LNCaP clone FGC (cell line): ENCODE measurements at regions not wholly inside any gene's neighbourhood (a gene's known extent, or its start where the extent isn't known, plus 50 kb on each side); places are given as distances from the start of the nearest gene placed in this dataset.
A peak's percentile ranks its signal among the peaks of the same experiment; 100 is the strongest.

ENCODE experiments used
- DNase-seq: peaks from one replicate; pipeline ENCODE4 v3.0.0-alpha.2; 2011; ENCODE audit warnings: low read depth
- H3K4me3 ChIP-seq: 2 replicates; pipeline ENCODE4 v1.5.1; 2011; ENCODE audit warnings: mild to moderate bottlenecking, low read depth, low read length, control low read depth
- CTCF ChIP-seq: IDR thresholded peaks from 2 replicates; pipeline ENCODE4 v1.5.1; 2012; ENCODE audit warnings: mild to moderate bottlenecking; ENCODE audit not compliant: control insufficient read depth, insufficient read depth; ENCODE audit errors: extremely low read depth

GRCh38 chr10:131464789-131465188 is 153.3 kb upstream of the TCERG1L start:
- TF ChIP-seq CTCF = no peak
- DNase-seq = no peak
- no peak overlapping the region for H3K4me3 ChIP-seq

GRCh38 chr10:131469551-131469950 is 158.0 kb upstream of the TCERG1L start:
- TF ChIP-seq CTCF = no peak
- no peak overlapping the region for H3K4me3 ChIP-seq
- no peak for DNase-seq

- TF ChIP-seq CTCF = no peak
- H3K4me3 ChIP-seq = no peak overlapping the region
- DNase-seq = no peak
Measured at GRCh38 chr10:131473645-131474044, 162.1 kb upstream of the TCERG1L start.

- TF ChIP-seq CTCF = no peak
- H3K4me3 ChIP-seq = no peak overlapping the region
Measured at GRCh38 chr10:131474416-131474815, 162.9 kb upstream of the TCERG1L start.

GRCh38 chr10:131475043-131475442 is 163.5 kb upstream of the TCERG1L start:
- DNase-seq = no peak
- H3K4me3 ChIP-seq = no peak overlapping the region
- TF ChIP-seq CTCF = no peak

More at GRCh38 chr10:131474416-131474815, 162.9 kb upstream of the TCERG1L start:
- no peak for DNase-seq

GRCh38 chr10:131475803-131476202 is 164.3 kb upstream of the TCERG1L start:
- no peak overlapping the region for H3K4me3 ChIP-seq
- DNase-seq = no peak
- TF ChIP-seq CTCF = no peak

GRCh38 chr10:131477457-131478121 is 166.1 kb upstream of the TCERG1L start:
- H3K4me3 ChIP-seq = no peak overlapping the region
- peak; percentile 38; the same call in 1 of the 2 replicates for TF ChIP-seq CTCF
- DNase-seq = no peak
